ENCODE measurements at regions not wholly inside any gene's neighbourhood (a gene's known extent, or its start where the extent isn't known, plus 50 kb on each side); places are given as distances from the start of the nearest gene placed in this dataset.
"Not testable (repeated sequence)": the region's sequence is repeated elsewhere in the genome, so short reads cannot be mapped to it uniquely, and the experiment has no call there.

DNA sequence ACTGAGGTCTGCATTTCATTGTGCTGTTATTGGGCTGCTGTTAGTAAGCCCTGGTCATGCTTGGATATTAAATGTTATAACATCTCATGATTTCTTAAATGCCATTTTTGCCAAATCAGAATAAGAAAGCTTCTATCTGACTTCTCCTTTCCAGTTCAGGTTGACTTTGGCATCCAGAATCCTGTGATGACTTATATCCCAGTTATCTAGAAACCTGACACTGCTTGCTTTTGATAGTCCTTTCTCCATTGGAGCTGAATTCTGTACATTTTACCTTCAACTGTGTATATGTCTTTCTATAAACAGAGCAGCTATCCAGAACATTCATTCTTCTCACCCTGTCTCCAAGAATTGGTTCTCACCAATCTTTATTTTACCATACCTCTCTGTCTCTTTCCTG, 257.7 kb upstream of the GNPDA2 start:
- no peaks in the 10 kb centered on the region for H3K4me1 ChIP-seq (ENCODE audit: control insufficient read depth in 1 of 2, insufficient read depth in 2 of 2, low read length in 2 of 2)
- H3K4me3 ChIP-seq (ENCODE audit: low read depth in 1 of 2, low read length in 2 of 2): no peak overlapping the region
- no peaks in the 10 kb centered on the region for H3K27me3 ChIP-seq (ENCODE audit: control insufficient read depth in 1 of 2, insufficient read depth in 2 of 2, low read length in 2 of 2)
- no peak overlapping the region for H3K9ac ChIP-seq (ENCODE audit: low read depth in 1 of 2, low read length in 2 of 2)
- H3K36me3 ChIP-seq (ENCODE audit: control insufficient read depth in 1 of 2, insufficient read depth in 2 of 2, low read length in 2 of 2): no peaks in the 10 kb centered on the region
- peaks cover 0 to 4% of the 10 kb centered on the region in 2 donors for H3K9me3 ChIP-seq (ENCODE audit: control insufficient read depth in 1 of 2, low read length in 2 of 2)
- no peak overlapping the region for H3K27ac ChIP-seq (ENCODE audit: low read depth, low read length)

DNA sequence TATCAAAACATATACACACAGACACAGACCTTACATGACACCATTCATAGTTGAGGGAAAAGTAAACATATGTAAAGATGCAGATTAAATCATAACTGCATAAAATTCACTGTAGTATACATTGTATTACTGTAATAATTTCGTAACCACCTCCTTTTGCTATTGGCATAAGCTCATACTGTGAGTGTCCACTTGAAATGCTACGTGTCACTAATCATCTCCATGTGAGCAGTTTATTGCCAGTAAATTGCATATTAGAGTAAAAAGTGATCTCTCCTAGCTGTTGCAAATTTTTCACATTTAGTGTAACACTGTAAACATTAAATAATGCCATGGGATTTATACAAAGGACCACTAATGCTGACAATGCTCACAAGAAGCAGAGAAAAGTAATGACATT, 256.7 kb upstream of the GNPDA2 start:
- H3K27ac ChIP-seq (ENCODE audit: low read depth, low read length): no peak overlapping the region
- H3K36me3 ChIP-seq (ENCODE audit: control insufficient read depth in 1 of 2, insufficient read depth in 2 of 2, low read length in 2 of 2): no peaks in the 10 kb centered on the region
- no peak overlapping the region for H3K9ac ChIP-seq (ENCODE audit: low read depth in 1 of 2, low read length in 2 of 2)
- H3K27me3 ChIP-seq (ENCODE audit: control insufficient read depth in 1 of 2, insufficient read depth in 2 of 2, low read length in 2 of 2): no peaks in the 10 kb centered on the region
- no peak overlapping the region for H3K4me3 ChIP-seq (ENCODE audit: low read depth in 1 of 2, low read length in 2 of 2)
- H3K4me1 ChIP-seq (ENCODE audit: control insufficient read depth in 1 of 2, insufficient read depth in 2 of 2, low read length in 2 of 2): no peaks in the 10 kb centered on the region
- H3K9me3 ChIP-seq (ENCODE audit: control insufficient read depth in 1 of 2, low read length in 2 of 2): no peaks in the 10 kb centered on the region

DNA sequence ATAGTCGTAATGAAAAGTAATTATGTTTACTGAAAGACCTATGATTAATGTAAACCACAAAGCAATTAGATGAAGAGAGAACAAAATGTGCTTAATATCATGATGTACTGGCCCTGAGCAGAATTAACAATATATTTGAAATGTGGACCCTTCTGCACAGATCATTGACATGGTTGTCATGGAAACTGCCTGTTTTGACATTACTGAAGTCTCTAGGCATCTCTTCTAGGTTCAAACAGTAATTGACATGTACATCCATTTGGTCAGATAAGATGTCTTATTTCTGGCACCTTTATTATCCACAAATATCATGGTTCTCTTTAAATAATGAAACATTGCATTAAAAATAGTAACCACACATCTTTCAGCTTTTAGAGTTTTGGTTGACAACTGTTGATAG, 251.7 kb upstream of the GNPDA2 start:
- no peak overlapping the region for H3K9ac ChIP-seq (ENCODE audit: low read depth in 1 of 2, low read length in 2 of 2)
- no peaks in the 10 kb centered on the region for H3K9me3 ChIP-seq (ENCODE audit: control insufficient read depth in 1 of 2, low read length in 2 of 2)
- H3K4me1 ChIP-seq (ENCODE audit: control insufficient read depth in 1 of 2, insufficient read depth in 2 of 2, low read length in 2 of 2): no peaks in the 10 kb centered on the region
- no peaks in the 10 kb centered on the region for H3K36me3 ChIP-seq (ENCODE audit: control insufficient read depth in 1 of 2, insufficient read depth in 2 of 2, low read length in 2 of 2)
- no peak overlapping the region for H3K27ac ChIP-seq (ENCODE audit: low read depth, low read length)
- H3K27me3 ChIP-seq (ENCODE audit: control insufficient read depth in 1 of 2, insufficient read depth in 2 of 2, low read length in 2 of 2): no peaks in the 10 kb centered on the region
- H3K4me3 ChIP-seq (ENCODE audit: low read depth in 1 of 2, low read length in 2 of 2): no peak overlapping the region

DNA sequence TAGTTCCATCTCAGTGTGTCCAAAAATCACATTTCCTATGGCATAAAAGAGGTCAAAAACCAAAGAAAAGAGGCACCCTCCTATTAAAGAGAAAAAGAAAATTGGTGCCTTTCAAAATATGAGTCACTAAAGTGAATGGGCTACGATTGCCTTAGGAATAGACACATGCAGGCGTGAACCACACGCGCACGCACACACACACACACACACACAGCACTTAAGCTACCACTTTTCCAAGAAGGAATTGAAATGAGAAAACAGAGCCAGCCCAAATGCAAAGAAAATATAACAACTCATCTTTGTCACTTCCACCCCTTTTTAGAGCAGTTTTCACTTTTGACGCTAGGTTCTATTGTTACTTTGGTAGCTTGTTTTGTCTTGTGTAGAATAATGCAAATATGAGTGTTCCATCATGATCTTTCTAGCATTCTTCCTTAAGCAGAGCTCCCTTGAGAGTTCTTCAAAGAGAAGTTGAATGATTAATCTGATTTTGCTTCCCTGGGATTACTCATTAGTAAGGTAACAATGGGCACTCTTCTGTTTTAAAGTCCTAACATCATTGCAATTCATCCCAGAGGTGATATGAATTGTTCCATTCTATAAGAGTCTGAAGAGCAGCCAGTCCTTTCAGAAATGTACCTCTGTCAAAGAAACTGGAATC, 239.2 kb upstream of the GNPDA2 start:
- Histone ChIP-seq H3K9ac (ENCODE audit: low read depth in 1 of 2, low read length in 2 of 2) (no peak overlapping the region), H3K27me3 (ENCODE audit: control insufficient read depth in 1 of 2, insufficient read depth in 2 of 2, low read length in 2 of 2) (no peaks in the 10 kb centered on the region), H3K27ac (ENCODE audit: low read depth, low read length) (no peak overlapping the region), H3K4me1 (ENCODE audit: control insufficient read depth in 1 of 2, insufficient read depth in 2 of 2, low read length in 2 of 2) (no peaks in the 10 kb centered on the region), H3K4me3 (ENCODE audit: low read depth in 1 of 2, low read length in 2 of 2) (no peak overlapping the region), H3K9me3 (ENCODE audit: control insufficient read depth in 1 of 2, low read length in 2 of 2) (peaks cover 5 to 12% of the 10 kb centered on the region in 2 donors), H3K36me3 (ENCODE audit: control insufficient read depth in 1 of 2, insufficient read depth in 2 of 2, low read length in 2 of 2) (no peaks in the 10 kb centered on the region)

DNA sequence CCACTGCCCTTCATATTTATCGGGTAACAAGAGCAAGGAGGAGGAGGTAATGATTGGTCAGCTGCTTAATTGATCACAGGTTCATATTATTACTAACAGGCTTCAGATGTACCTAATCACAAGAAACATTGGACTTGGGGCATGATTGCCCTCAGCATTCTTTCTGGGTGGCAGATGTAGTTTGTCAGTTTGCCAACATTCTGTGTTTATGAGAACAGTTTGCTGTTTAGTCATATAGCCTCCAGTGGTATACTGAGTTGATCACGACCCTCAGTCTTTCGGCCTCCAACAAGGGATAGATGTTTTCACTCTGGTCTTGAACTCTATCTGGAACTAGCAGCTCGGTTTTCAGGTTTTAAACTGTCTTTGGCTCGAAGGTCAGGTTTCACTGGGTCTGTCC, 237.7 kb upstream of the GNPDA2 start:
- H3K27ac ChIP-seq (ENCODE audit: low read depth, low read length); H3K9ac ChIP-seq (ENCODE audit: low read depth in 1 of 2, low read length in 2 of 2); H3K27me3 ChIP-seq (ENCODE audit: control insufficient read depth in 1 of 2, insufficient read depth in 2 of 2, low read length in 2 of 2); H3K36me3 ChIP-seq (ENCODE audit: control insufficient read depth in 1 of 2, insufficient read depth in 2 of 2, low read length in 2 of 2); H3K4me3 ChIP-seq (ENCODE audit: low read depth in 1 of 2, low read length in 2 of 2); H3K4me1 ChIP-seq (ENCODE audit: control insufficient read depth in 1 of 2, insufficient read depth in 2 of 2, low read length in 2 of 2): not testable (repeated sequence)
- peaks cover 5 to 14% of the 10 kb centered on the region in 2 donors for H3K9me3 ChIP-seq (ENCODE audit: control insufficient read depth in 1 of 2, low read length in 2 of 2)

DNA sequence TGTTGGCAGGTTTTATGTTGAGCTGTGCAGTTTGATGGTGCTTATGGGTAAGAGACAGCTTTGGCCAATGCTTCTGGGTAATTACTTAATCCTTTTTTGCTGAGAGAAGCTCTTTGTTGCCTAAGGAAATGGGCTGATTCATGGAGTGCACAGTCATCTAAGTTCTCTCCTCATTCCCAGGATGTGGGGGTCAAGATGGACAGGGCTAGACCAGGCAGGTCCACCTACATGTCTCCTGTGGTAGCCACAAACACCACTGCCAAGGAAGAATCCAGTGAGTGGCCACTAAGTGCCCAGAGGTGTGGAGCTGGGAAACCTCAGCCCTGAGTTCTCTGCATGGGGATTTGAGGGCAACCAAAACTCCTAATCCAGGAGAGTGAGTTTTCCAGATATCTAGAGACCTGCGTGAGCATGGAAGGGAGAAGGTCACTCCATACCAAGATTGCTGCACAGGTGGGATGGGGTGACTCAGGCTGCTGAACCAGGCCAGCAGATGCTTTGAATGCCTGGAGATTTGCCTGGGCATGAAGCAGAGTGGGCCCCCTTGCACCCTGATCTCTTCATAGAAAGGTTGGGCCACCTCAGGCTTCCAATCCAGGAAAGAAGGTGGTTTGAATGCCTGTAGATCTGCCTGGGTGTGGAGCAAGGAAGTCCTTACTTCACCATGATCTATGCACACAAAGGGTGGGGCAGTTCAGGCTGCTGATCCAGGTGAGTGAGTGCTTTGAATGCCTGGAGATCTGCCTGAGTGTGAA, 234.8 kb upstream of the GNPDA2 start:
- H3K36me3 ChIP-seq (ENCODE audit: control insufficient read depth in 1 of 2, insufficient read depth in 2 of 2, low read length in 2 of 2): no peaks in the 10 kb centered on the region
- H3K9me3 ChIP-seq (ENCODE audit: control insufficient read depth in 1 of 2, low read length in 2 of 2): peaks cover 5 to 12% of the 10 kb centered on the region in 2 donors
- H3K4me1 ChIP-seq (ENCODE audit: control insufficient read depth in 1 of 2, insufficient read depth in 2 of 2, low read length in 2 of 2): no peaks in the 10 kb centered on the region

DNA sequence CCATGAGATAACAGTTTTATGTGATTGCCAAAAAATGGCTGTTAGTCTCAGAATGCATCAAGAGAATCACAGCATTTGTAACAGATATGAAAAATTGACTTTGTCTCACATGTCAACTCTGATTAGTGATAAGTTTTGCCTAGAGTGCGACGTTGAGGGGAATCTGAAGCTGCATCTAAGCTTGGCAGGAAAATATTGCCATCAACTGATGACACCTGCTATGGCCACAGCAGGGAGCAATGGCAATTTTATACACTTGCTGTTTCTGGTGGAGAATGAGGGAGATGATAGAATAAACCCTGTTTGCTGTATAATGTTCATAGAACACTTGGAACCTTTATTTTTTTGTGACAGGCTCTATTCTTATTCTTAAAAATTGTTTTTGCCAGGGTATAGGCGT, 205.4 kb upstream of the GNPDA2 start:
- no peaks in the 10 kb centered on the region for H3K27me3 ChIP-seq (ENCODE audit: control insufficient read depth in 1 of 2, insufficient read depth in 2 of 2, low read length in 2 of 2)
- H3K4me3 ChIP-seq (ENCODE audit: low read depth in 1 of 2, low read length in 2 of 2): no peak overlapping the region
- no peaks in the 10 kb centered on the region for H3K9me3 ChIP-seq (ENCODE audit: control insufficient read depth in 1 of 2, low read length in 2 of 2)
- no peaks in the 10 kb centered on the region for H3K36me3 ChIP-seq (ENCODE audit: control insufficient read depth in 1 of 2, insufficient read depth in 2 of 2, low read length in 2 of 2)
- H3K4me1 ChIP-seq (ENCODE audit: control insufficient read depth in 1 of 2, insufficient read depth in 2 of 2, low read length in 2 of 2): no peaks in the 10 kb centered on the region
- no peak overlapping the region for H3K27ac ChIP-seq (ENCODE audit: low read depth, low read length)
- H3K9ac ChIP-seq (ENCODE audit: low read depth in 1 of 2, low read length in 2 of 2): no peak overlapping the region

More for the DNA sequence above, 234.8 kb upstream of the GNPDA2 start:
- Histone ChIP-seq H3K9ac (ENCODE audit: low read depth in 1 of 2, low read length in 2 of 2) (no peak overlapping the region), H3K27me3 (ENCODE audit: control insufficient read depth in 1 of 2, insufficient read depth in 2 of 2, low read length in 2 of 2) (no peaks in the 10 kb centered on the region), H3K27ac (ENCODE audit: low read depth, low read length) (no peak overlapping the region), H3K4me3 (ENCODE audit: low read depth in 1 of 2, low read length in 2 of 2) (no peak overlapping the region)

DNA sequence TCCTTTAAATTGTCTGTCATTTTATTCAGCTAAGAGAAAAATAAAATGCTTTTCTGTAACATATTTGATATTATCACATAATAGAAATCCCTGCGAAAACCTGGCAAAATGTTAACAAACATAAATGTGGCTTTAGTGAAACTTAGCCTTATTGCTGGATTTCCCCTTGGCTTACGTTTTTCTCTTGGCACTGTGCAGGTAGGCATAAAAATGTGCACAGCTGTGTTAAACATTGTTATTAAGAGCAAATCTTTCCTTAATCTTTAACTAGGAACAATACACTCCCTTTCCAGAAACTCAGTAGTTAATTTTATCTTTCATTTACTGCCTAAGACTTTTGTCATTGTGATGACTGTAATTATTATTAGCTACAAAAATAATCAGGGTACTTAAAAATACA, 202.4 kb upstream of the GNPDA2 start:
- Histone ChIP-seq H3K9me3 (ENCODE audit: control insufficient read depth in 1 of 2, low read length in 2 of 2) (no peaks in the 10 kb centered on the region), H3K9ac (ENCODE audit: low read depth in 1 of 2, low read length in 2 of 2) (no peak overlapping the region), H3K4me1 (ENCODE audit: control insufficient read depth in 1 of 2, insufficient read depth in 2 of 2, low read length in 2 of 2) (no peaks in the 10 kb centered on the region), H3K36me3 (ENCODE audit: control insufficient read depth in 1 of 2, insufficient read depth in 2 of 2, low read length in 2 of 2) (no peaks in the 10 kb centered on the region), H3K4me3 (ENCODE audit: low read depth in 1 of 2, low read length in 2 of 2) (no peak overlapping the region), H3K27ac (ENCODE audit: low read depth, low read length) (no peak overlapping the region), H3K27me3 (ENCODE audit: control insufficient read depth in 1 of 2, insufficient read depth in 2 of 2, low read length in 2 of 2) (no peaks in the 10 kb centered on the region)

DNA sequence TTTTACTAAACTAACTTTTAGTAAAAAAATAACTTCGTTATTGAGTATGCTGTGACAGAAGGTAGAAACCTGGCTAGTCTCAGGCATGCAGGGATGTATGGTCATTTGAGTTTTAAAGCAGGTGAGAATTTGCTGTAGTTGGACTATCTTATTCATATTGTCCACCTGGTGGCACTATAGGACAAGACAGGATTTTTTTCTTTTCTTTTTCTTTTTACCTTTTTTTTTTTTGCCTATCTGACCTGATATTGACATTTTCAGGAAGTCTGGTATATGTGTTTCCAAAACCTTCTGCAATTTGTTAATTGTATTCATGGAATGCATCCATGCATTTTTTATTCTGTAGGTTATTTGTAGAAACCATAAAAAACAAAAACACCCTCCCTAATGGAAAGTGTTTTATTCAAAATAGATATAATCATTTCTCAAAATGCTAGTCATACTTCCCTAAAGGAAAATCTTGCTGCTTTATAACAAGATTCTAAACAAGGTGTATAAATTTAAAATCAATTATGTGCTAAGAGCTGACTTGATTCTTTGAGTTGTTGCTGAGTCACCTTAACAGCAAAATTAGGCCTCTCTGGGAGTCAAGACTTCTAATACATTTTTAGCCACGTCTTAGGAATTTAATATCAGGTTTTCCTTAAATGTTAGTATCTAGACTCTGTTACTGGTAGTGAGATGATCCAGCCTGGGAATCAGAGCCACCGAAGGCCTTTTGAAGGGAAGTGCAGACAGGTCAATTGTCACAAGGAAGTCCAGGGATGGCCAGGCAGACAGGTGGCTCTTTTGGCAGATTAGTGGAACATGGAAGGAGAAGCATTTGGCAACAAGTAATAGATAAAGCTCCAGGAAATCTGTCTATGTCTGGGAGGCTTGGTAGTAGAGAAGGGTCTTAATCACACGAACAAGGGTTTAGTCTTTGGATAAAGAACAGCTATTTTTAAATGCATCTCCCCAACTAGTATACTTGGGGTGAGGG, 201.3 kb upstream of the GNPDA2 start:
- Histone ChIP-seq H3K27me3 (ENCODE audit: control insufficient read depth in 1 of 2, insufficient read depth in 2 of 2, low read length in 2 of 2) (no peaks in the 10 kb centered on the region), H3K9me3 (ENCODE audit: control insufficient read depth in 1 of 2, low read length in 2 of 2) (no peaks in the 10 kb centered on the region), H3K36me3 (ENCODE audit: control insufficient read depth in 1 of 2, insufficient read depth in 2 of 2, low read length in 2 of 2) (no peaks in the 10 kb centered on the region), H3K4me1 (ENCODE audit: control insufficient read depth in 1 of 2, insufficient read depth in 2 of 2, low read length in 2 of 2) (no peaks in the 10 kb centered on the region), H3K4me3 (ENCODE audit: low read depth in 1 of 2, low read length in 2 of 2) (no peak overlapping the region), H3K27ac (ENCODE audit: low read depth, low read length) (no peak overlapping the region), H3K9ac (ENCODE audit: low read depth in 1 of 2, low read length in 2 of 2) (no peak overlapping the region)

DNA sequence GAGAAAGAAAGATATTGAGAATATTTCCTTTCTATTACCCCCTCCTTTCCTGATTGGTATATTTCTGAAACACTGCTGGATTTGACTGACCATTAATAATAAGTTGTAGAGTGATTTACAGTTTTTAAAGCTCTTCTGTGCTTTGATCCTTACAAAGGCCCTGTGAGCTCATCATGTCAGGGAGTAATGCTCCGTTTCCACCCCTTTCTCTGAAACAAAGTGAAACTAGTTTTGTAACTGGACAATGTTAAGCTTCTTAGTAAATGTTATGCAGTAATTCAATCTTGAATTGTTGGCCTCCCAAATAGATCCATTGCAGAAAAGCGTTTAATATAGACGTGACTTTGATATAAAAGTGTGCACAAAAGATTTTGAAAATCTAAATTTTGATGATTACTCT, 190.1 kb upstream of the GNPDA2 start:
- Histone ChIP-seq H3K4me1 (ENCODE audit: control insufficient read depth in 1 of 2, insufficient read depth in 2 of 2, low read length in 2 of 2) (no peaks in the 10 kb centered on the region), H3K27ac (ENCODE audit: low read depth, low read length) (no peak overlapping the region), H3K4me3 (ENCODE audit: low read depth in 1 of 2, low read length in 2 of 2) (no peak overlapping the region), H3K27me3 (ENCODE audit: control insufficient read depth in 1 of 2, insufficient read depth in 2 of 2, low read length in 2 of 2) (no peaks in the 10 kb centered on the region), H3K36me3 (ENCODE audit: control insufficient read depth in 1 of 2, insufficient read depth in 2 of 2, low read length in 2 of 2) (no peaks in the 10 kb centered on the region), H3K9ac (ENCODE audit: low read depth in 1 of 2, low read length in 2 of 2) (no peak overlapping the region), H3K9me3 (ENCODE audit: control insufficient read depth in 1 of 2, low read length in 2 of 2) (peaks cover 0 to 2% of the 10 kb centered on the region in 2 donors)
